Subcutaneous abdominal adipose tissue (tissue), 5 donors: ENCODE measurements at regions not wholly inside any gene's neighbourhood (a gene's known extent, or its start where the extent isn't known, plus 50 kb on each side); places are given as distances from the start of the nearest gene placed in this dataset.

Source experiments
- H3K27ac ChIP-seq: one replicate; pipeline ENCODE4 v1.7.0; 2013; ENCODE audit warnings: low read depth, mild to moderate bottlenecking, inconsistent platforms, low read length, moderate library complexity
- H3K27me3 ChIP-seq, 5 donors: one replicate each; pipeline ENCODE4 v1.7.0; 2013; ENCODE audit warnings: low read length in 5 of 5, inconsistent platforms in 1 of 5; ENCODE audit not compliant: control insufficient read depth in 5 of 5, insufficient read depth in 4 of 5
- H3K36me3 ChIP-seq, 5 donors: one replicate each; pipeline ENCODE4 v1.7.0; 2013; ENCODE audit warnings: low read length in 5 of 5; ENCODE audit not compliant: control insufficient read depth in 5 of 5, insufficient read depth in 5 of 5
- H3K4me1 ChIP-seq, 5 donors: one replicate each; pipeline ENCODE4 v1.7.0; 2013; ENCODE audit warnings: low read length in 5 of 5, mild to moderate bottlenecking in 3 of 5, moderate library complexity in 1 of 5; ENCODE audit not compliant: control insufficient read depth in 5 of 5, insufficient read depth in 5 of 5
- H3K4me3 ChIP-seq, 5 donors: one replicate each; pipeline ENCODE4 v1.7.0; 2013; ENCODE audit warnings: low read length in 5 of 5, low read depth in 1 of 5
- H3K9ac ChIP-seq, 5 donors: one replicate each; pipeline ENCODE4 v1.7.0; 2013; ENCODE audit warnings: low read length in 5 of 5, mild to moderate bottlenecking in 4 of 5, moderate library complexity in 3 of 5
- H3K9me3 ChIP-seq, 5 donors: one replicate each; pipeline ENCODE4 v1.7.0; 2013; ENCODE audit warnings: low read length in 5 of 5; ENCODE audit not compliant: control insufficient read depth in 5 of 5
- donor health status: healthy.
- donor health status: healthy.
- donor health status: healthy.
- donor health status: healthy.
- donor health status: healthy.

DNA sequence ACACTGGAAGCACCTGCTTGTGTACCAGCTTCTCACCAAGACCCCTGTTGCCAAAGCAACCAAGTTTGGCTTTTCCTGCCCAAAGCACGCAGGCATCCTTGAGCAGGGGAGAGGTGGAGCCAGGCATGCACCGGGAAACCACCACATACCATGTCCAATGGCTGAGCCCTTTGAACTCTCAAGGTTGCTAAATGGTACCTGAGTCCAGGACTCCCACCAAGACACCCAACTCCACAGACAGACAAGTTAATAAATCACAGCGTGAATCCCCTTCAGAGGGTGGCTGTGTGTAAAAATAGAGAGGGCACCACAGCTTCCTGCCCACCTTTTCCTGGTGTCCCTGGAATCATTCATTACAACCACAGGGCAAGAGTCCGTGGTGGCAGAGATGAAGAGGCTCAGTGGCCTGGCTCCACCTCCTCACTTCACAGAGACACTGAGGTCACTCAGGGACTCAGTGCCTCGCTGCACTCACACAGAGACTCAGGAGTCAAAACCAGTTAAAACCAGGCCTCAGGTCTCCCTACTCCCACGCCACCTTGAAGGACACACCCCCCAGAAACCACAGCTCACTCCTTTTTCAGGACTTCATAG lies 143.7 kb downstream of the C5orf15 start:
- peaks cover 0 to 4% (median 0%) of the 10 kb centered on the region in 5 donors for H3K9me3 ChIP-seq
- no peak overlapping the region for H3K9ac ChIP-seq
- H3K4me3 ChIP-seq, result no peak overlapping the region
- H3K4me1 ChIP-seq, result peaks cover 0 to 2% (median 0%) of the 10 kb centered on the region in 5 donors
- H3K27ac ChIP-seq, result no peak overlapping the region
- H3K27me3 ChIP-seq, result peaks cover 0 to 12% (median 5%) of the 10 kb centered on the region in 5 donors
- no peaks in the 10 kb centered on the region for H3K36me3 ChIP-seq

DNA sequence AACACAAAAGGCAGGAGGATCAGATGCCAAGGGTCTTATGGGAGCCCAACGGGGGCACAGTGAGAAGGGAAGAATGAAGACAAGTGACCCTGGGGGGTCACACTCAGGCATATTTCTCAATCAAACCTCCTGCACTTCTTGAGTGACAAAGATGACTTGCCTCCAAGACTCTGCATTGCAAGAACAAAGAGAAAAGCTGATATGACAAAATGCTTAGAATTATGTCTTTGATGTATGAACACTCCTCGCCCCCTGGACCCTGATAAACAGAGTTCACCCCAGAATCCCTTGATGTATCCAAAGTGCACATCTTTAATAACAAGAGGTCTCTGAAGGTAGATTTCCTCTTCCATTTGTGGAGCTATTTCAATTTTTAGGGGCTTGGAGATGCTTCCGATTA lies 146.5 kb downstream of the C5orf15 start:
- no peaks in the 10 kb centered on the region for H3K36me3 ChIP-seq
- H3K9me3 ChIP-seq, result peaks cover 0 to 4% (median 0%) of the 10 kb centered on the region in 5 donors
- no peak overlapping the region for H3K9ac ChIP-seq
- H3K27ac ChIP-seq, result no peak overlapping the region
- H3K4me1 ChIP-seq, result peaks cover 0 to 4% (median 0%) of the 10 kb centered on the region in 5 donors
- no peak overlapping the region for H3K4me3 ChIP-seq
- peaks cover 0 to 17% (median 8%) of the 10 kb centered on the region in 5 donors for H3K27me3 ChIP-seq

DNA sequence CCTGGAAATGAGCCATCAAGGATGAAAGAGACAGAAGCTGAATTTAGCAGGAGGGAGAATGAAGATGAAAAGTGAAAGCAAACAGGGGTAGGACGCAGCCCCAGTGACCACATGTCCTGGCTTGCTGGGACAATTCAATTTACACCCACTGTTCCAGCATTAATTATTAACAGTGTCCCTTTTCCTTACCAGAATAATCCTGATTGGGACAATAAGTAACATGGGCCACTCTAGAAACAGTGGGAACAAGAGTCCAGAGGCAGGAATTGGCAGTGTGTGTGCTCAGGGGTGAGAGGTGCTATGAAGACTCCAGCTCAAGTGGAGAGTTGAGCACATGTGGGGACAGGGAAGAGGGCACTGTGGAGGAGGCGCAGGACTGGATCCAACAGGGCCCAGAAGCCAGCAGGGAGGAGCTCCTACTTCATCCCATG lies 147.1 kb downstream of the C5orf15 start:
- no peak overlapping the region for H3K27ac ChIP-seq
- H3K9ac ChIP-seq, result no peak overlapping the region
- H3K36me3 ChIP-seq, result no peaks in the 10 kb centered on the region
- peaks cover 0 to 4% (median 0%) of the 10 kb centered on the region in 5 donors for H3K4me1 ChIP-seq
- no peak overlapping the region for H3K4me3 ChIP-seq
- H3K27me3 ChIP-seq, result peaks cover 0 to 17% (median 6%) of the 10 kb centered on the region in 5 donors
- peaks cover 0 to 3% (median 0%) of the 10 kb centered on the region in 5 donors for H3K9me3 ChIP-seq

- no peak overlapping the region for H3K27ac ChIP-seq
- H3K9ac ChIP-seq, result no peak overlapping the region
These were observed 147.9 kb downstream of the C5orf15 start for GRCh38 chr5:133820507-133820906.

DNA sequence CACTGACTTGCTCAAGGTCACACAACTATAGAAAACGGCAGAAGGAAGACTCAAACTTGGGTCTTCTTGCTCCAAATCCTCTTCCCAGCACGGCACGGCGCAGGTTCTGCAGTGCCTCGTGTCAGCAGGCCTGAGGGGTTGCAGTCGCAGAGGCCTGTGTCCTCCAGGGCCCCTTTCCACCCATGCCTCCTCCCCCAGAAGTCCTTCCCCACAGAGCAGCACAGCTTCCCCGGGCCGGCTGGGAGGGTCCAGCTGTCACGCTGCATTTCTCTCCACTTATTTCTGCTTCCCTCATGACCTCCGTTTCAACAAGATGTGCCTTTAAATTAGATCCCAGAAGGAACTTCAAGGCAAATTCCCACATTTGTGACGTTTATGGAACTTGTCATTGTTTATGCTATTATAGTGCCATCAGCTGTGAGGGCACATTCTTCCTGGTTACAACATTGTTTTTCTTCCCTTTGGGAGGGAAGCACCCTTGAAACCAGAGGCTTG lies 148.4 kb downstream of the C5orf15 start:
- H3K4me1 ChIP-seq, result peaks cover 0 to 4% (median 0%) of the 10 kb centered on the region in 5 donors
- no peak overlapping the region for H3K27ac ChIP-seq
- H3K9me3 ChIP-seq, result no peaks in the 10 kb centered on the region
- H3K36me3 ChIP-seq, result no peaks in the 10 kb centered on the region
- no peak overlapping the region for H3K4me3 ChIP-seq
- H3K27me3 ChIP-seq, result peaks cover 0 to 14% (median 6%) of the 10 kb centered on the region in 5 donors
- H3K9ac ChIP-seq, result no peak overlapping the region

More at GRCh38 chr5:133820507-133820906, 147.9 kb downstream of the C5orf15 start:
- H3K4me3 ChIP-seq, result no peak overlapping the region
- H3K27me3 ChIP-seq, result peaks cover 0 to 15% (median 6%) of the 10 kb centered on the region in 5 donors
- H3K9me3 ChIP-seq, result no peaks in the 10 kb centered on the region
- peaks cover 0 to 4% (median 0%) of the 10 kb centered on the region in 5 donors for H3K4me1 ChIP-seq
- no peaks in the 10 kb centered on the region for H3K36me3 ChIP-seq

DNA sequence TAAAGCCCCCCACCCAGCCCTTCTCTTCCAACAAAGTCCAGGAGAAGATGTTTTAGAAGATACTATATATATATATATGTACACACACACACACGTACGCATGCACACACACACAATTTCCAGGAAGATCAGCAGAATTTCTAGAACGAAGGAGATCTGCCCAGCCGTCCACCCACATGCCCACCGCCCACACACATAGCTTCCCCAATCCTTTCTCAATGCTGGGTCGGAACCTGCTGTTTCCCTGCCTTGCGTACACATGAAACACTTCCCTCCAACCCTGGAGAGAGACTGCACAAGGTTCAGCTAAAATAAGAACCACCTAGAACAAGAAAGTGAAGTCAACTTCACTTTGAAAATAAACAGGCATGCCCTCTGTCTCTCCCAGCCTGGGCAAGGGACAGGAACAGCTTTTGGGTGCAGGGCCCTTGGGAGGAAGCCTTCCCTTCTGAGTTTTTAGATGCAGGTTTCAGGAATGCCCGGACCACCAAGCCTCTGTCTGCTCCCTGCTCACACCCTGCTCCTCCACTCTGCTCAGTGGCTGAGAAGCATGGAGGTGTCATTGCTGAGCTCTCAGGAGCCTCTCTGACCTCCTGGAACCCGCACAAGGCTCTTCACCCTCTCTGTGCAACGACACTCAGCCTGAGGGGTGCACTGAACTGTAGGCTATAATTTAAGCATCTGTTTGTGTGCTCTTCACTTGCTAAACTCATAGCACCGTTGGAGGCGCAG lies 149.4 kb downstream of the C5orf15 start:
- H3K27ac ChIP-seq, result no peak overlapping the region
- H3K27me3 ChIP-seq, result peaks cover 2 to 12% (median 8%) of the 10 kb centered on the region in 5 donors
- H3K4me1 ChIP-seq, result peaks cover 0 to 4% (median 0%) of the 10 kb centered on the region in 5 donors
- H3K36me3 ChIP-seq, result no peaks in the 10 kb centered on the region
- no peak overlapping the region for H3K4me3 ChIP-seq
- no peaks in the 10 kb centered on the region for H3K9me3 ChIP-seq
- H3K9ac ChIP-seq, result no peak overlapping the region

DNA sequence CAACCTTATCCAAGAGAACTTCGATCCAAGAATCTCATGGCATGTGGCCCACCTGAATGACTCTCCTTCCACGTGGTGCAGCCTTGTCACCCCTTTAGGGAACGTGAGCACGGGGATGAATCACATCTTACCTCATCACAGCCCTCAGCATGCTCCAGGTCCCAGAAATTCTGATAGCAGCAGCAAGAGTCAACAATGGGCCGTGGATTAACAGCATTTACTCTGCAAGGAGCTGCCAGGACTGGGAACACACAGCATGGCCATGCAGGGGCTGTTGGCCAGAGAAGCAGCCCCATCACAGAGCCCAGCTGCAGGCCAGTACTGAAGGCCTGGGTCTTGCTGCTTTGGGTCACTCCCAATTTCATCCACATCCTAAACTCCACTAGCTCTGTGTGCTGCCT lies 150.4 kb downstream of the C5orf15 start:
- H3K9me3 ChIP-seq, result no peaks in the 10 kb centered on the region
- no peak overlapping the region for H3K9ac ChIP-seq
- H3K27ac ChIP-seq, result no peak overlapping the region
- peaks cover 2 to 12% (median 7%) of the 10 kb centered on the region in 5 donors for H3K27me3 ChIP-seq
- no peaks in the 10 kb centered on the region for H3K36me3 ChIP-seq
- peaks cover 0 to 9% (median 0%) of the 10 kb centered on the region in 5 donors for H3K4me1 ChIP-seq
- no peak overlapping the region for H3K4me3 ChIP-seq

- no peaks in the 10 kb centered on the region for H3K36me3 ChIP-seq
- H3K9me3 ChIP-seq, result no peaks in the 10 kb centered on the region
- H3K4me1 ChIP-seq, result peaks cover 0 to 9% (median 0%) of the 10 kb centered on the region in 5 donors
- H3K27ac ChIP-seq, result no peak overlapping the region
- H3K9ac ChIP-seq, result no peak overlapping the region
- H3K4me3 ChIP-seq, result no peak overlapping the region
- H3K27me3 ChIP-seq, result peaks cover 2 to 11% (median 7%) of the 10 kb centered on the region in 5 donors
These were observed 151.0 kb downstream of the C5orf15 start for GRCh38 chr5:133817456-133817855.

DNA sequence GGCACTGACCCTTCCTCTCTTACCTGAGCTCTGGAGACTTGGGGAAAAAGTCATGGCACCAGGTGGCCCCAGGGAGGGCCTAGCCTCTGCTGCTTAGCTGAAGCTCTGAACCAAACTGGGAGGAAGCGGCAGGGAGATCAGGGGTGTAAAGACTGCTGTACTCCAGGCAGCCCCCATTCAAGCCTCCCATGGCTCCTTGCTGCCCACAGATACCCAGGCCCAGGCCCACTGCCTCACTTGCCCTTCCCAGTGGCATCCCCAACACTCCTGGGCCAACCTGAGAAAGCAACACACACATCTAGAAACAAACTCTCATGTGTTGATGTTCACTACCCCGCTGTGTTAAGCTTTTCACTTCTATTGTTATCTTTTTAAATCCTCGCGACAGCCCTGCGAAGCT lies 151.6 kb downstream of the C5orf15 start:
- Histone ChIP-seq H3K27me3 (peaks cover 2 to 13% (median 7%) of the 10 kb centered on the region in 5 donors), H3K9ac (no peak overlapping the region), H3K27ac (no peak overlapping the region), H3K36me3 (no peaks in the 10 kb centered on the region), H3K4me3 (no peak overlapping the region), H3K4me1 (peaks cover 0 to 9% (median 0%) of the 10 kb centered on the region in 5 donors), H3K9me3 (no peaks in the 10 kb centered on the region)

GRCh38 chr5:133814152-133814551 lies 154.3 kb downstream of the C5orf15 start:
- Histone ChIP-seq H3K9me3 (no peaks in the 10 kb centered on the region), H3K27ac (no peak overlapping the region), H3K36me3 (no peaks in the 10 kb centered on the region), H3K4me3 (no peak overlapping the region), H3K9ac (no peak overlapping the region), H3K27me3 (peaks cover 0 to 11% (median 5%) of the 10 kb centered on the region in 5 donors), H3K4me1 (peaks cover 0 to 9% (median 0%) of the 10 kb centered on the region in 5 donors)
